Upper lobe of left lung (tissue), 4 donors: ENCODE measurements at regions not wholly inside any gene's neighbourhood (a gene's known extent, or its start where the extent isn't known, plus 50 kb on each side); places are given as distances from the start of the nearest gene placed in this dataset.
"Not testable (repeated sequence)": the region's sequence is repeated elsewhere in the genome, so short reads cannot be mapped to it uniquely, and the experiment has no call there.

Experiments used
- CTCF ChIP-seq, 6 experiments: fragments of 450-650 bp in 4 of 6; fragments of 200-600 bp in 2 of 6; sonication (generic) in 2 of 6; IDR thresholded peaks; one replicate each; pipeline ENCODE4 v1.5.1; 2016 to 2019; ENCODE audit warnings: antibody characterized with exemption in 6 of 6
- EP300 ChIP-seq, 4 donors: sonication (generic); formaldehyde crosslinking; IDR thresholded peaks; one replicate each; pipeline ENCODE4 v1.5.1; 2017; ENCODE audit warnings: antibody characterized with exemption in 4 of 4, control low read depth in 2 of 4
- POLR2A ChIP-seq, 4 donors: fragments of 450-650 bp; IDR thresholded peaks; one replicate each; pipeline ENCODE4 v1.5.1; 2016 to 2017; ENCODE audit warnings: antibody characterized with exemption in 4 of 4, mild to moderate bottlenecking in 2 of 4
- POLR2AphosphoS5 ChIP-seq, 2 donors: sonication (generic); formaldehyde crosslinking; IDR thresholded peaks; one replicate each; pipeline ENCODE4 v1.5.1; 2017; ENCODE audit warnings: antibody characterized with exemption in 2 of 2

GRCh38 chr1:54468288-54469084 lies 62.3 kb upstream of the SSBP3 start:
- not testable (repeated sequence) for TF ChIP-seq CTCF, EP300, POLR2A, POLR2AphosphoS5 (IDR thresholded peaks at IDR 0.05)
